Heart left ventricle (tissue), 16 donors: ENCODE measurements at regions not wholly inside any gene's neighbourhood (a gene's known extent, or its start where the extent isn't known, plus 50 kb on each side); places are given as distances from the start of the nearest gene placed in this dataset.
A peak's percentile ranks its signal among the peaks of the same experiment; 100 is the strongest.

Experiments used
- ATAC-seq, 4 donors: fragments of 200-7000 bp; cut with Tn5 transposase; one replicate each; pipeline ENCODE4 v1.9.1; 2020 to 2022; ENCODE audit warnings: moderate library complexity in 4 of 4, mild to moderate bottlenecking in 3 of 4, moderate number of reproducible peaks in 1 of 4
- DNase-seq, 5 donors: peaks; one replicate each; pipeline ENCODE4 v3.0.0-alpha.2; 2020
- H3K27ac ChIP-seq, 12 donors: fragments of 200-600 bp; sonication (generic) in 4 of 12; one replicate each; pipeline versions ENCODE4 v1.5.0 to v1.8.0; 2016 to 2022; ENCODE audit warnings: mild to moderate bottlenecking in 2 of 12
- H3K27me3 ChIP-seq, 9 donors: fragments of 200-600 bp; sonication (generic) in 2 of 9; one replicate each; pipeline versions ENCODE4 v1.5.1 to v1.8.0; 2016 to 2022; ENCODE audit warnings: mild to moderate bottlenecking in 3 of 9
- H3K36me3 ChIP-seq, 9 donors: fragments of 200-600 bp; sonication (generic) in 2 of 9; one replicate each; pipeline versions ENCODE4 v1.5.0 to v1.8.0; 2018 to 2022; ENCODE audit warnings: mild to moderate bottlenecking in 2 of 9
- H3K4me1 ChIP-seq, 12 donors: fragments of 200-600 bp; sonication (generic) in 4 of 12; one replicate each; pipeline versions ENCODE4 v1.5.0 to v1.8.0; 2016 to 2022; ENCODE audit warnings: mild to moderate bottlenecking in 3 of 12
- H3K4me3 ChIP-seq, 12 donors: fragments of 200-600 bp; sonication (generic) in 4 of 12; one replicate each; pipeline versions ENCODE4 v1.5.0 to v1.8.0; 2017 to 2022; ENCODE audit warnings: mild to moderate bottlenecking in 9 of 12, moderate library complexity in 4 of 12
- H3K9me3 ChIP-seq, 12 donors: fragments of 200-600 bp; sonication (generic) in 4 of 12; one replicate each; pipeline versions ENCODE4 v1.5.0 to v1.8.0; 2016 to 2022; ENCODE audit warnings: mild to moderate bottlenecking in 1 of 12
- POLR2A ChIP-seq, 2 donors: fragments of 450-650 bp; IDR thresholded peaks; one replicate each; pipeline ENCODE4 v1.6.1; 2017; ENCODE audit warnings: antibody characterized with exemption in 2 of 2, mild to moderate bottlenecking in 2 of 2, moderate library complexity in 2 of 2
- WGBS, 4 donors: extraction: QIAGEN DNeasy Blood & Tissue Kit in 2 of 4; methylation state at CpG; one replicate each; pipeline versions ENCODE4 v1.1.5 to v1.1.7; 2013 to 2018; 5-methylcytosine and 5-hydroxymethylcytosine counted together
- intact Hi-C, 10 donors: fragments of 100-400 bp; cut with DNase I; formaldehyde crosslinking; loops; one replicate each; pipeline versions ENCODE4 v1.11.1 to v1.14.2; 2022
- TF ChIP-seq, protein P1 (sequence below), 12 donors: fragments of 200-600 bp; sonication (generic) in 4 of 12; IDR thresholded peaks; one replicate each; pipeline versions ENCODE4 v1.5.0 to v1.8.0; 2018 to 2022; ENCODE audit warnings: antibody characterized with exemption in 12 of 12, mild to moderate bottlenecking in 5 of 12
- donor health status: ischemic (EF 13 %, LVEDD 7.1; RV severe dilation, severe dysfunction).
- donor health status: healthy with polysubstance abuse.
- donor health status: DM: no; HTN: yes; CAD: no.
- donor health status: DM: no; HTN: no; CAD: no.
- donor health status: ischemic (EF 25% LVEDD 6.9; RV normal size, moderate dysfunction).
- donor health status: ischemic (EF 25% LVEDD 5.7; RV mildly dilated, moderate dysfunction).
- donor health status: healthy.
- donor health status: DM: yes; HTN: yes; CAD: no.
- donor health status: ischemic (EF 35%, LVEDD 5.7; RV mildly dilated, moderate dysfunction).
- donor health status: nonischemic (EF 11% LVEDD 7.7; RV severe dilation, severe dysfunction).
- donor health status: DM: yes; HTN: yes; CAD: no.
- donor health status: PGD.
- donor health status: ischemic (EF 29% LVEDD 5.4; RV normal size, mild dysfunction).
- donor health status: nonischemic (EF 23%, LVEDD 6.1; RV moderate dilation, normal function).

DNA sequence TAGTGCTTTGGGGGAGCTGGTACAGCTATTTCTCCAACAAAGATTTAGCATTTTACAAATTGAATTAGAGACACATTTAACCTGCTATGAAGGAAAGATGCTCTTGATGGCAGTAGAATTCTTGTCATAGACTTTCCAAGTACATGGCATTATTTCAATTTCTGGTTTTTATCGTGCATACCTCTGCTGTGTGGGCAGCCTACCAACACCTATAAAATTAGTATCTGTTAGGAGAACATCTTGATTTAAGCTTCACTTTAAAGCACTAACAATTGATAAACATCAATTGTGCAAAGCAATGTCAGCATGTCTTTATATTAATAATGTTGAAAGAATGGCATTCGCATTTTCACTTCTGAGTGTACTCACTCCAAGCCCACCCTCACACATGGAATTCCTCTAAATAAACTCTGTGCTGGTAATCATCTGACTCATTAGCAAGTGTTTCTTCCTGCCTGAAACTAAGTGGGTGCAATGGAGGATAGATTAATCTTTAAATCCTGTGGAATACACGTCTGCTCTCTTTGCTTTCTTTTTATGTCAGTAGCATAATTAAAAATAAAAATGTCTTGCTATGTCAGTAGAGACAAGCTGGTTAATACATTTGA, 279.8 kb upstream of the MAGEB18 start:
- Histone ChIP-seq H3K27ac (no peak overlapping the region), H3K9me3 (peaks cover 0 to 4% (median 0%) of the 10 kb centered on the region in 12 donors), H3K4me3 (no peak overlapping the region), H3K36me3 (no peaks in the 10 kb centered on the region), H3K4me1 (no peaks in the 10 kb centered on the region), H3K27me3 (no peaks in the 10 kb centered on the region)
- DNase-seq (no peak), ATAC-seq (no peak)
- WGBS, 4 donors: 17 to 41% (median 29%) methylated on average over 3 of the region's 3 CpGs
- intact Hi-C loops: no loop called here
- TF ChIP-seq, protein P1, sequence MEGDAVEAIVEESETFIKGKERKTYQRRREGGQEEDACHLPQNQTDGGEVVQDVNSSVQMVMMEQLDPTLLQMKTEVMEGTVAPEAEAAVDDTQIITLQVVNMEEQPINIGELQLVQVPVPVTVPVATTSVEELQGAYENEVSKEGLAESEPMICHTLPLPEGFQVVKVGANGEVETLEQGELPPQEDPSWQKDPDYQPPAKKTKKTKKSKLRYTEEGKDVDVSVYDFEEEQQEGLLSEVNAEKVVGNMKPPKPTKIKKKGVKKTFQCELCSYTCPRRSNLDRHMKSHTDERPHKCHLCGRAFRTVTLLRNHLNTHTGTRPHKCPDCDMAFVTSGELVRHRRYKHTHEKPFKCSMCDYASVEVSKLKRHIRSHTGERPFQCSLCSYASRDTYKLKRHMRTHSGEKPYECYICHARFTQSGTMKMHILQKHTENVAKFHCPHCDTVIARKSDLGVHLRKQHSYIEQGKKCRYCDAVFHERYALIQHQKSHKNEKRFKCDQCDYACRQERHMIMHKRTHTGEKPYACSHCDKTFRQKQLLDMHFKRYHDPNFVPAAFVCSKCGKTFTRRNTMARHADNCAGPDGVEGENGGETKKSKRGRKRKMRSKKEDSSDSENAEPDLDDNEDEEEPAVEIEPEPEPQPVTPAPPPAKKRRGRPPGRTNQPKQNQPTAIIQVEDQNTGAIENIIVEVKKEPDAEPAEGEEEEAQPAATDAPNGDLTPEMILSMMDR (IDR thresholded peaks at IDR 0.05): peak in 3 of 12 donors; percentile 14 to 20 (median 18)
- no peak for TF ChIP-seq POLR2A (IDR thresholded peaks at IDR 0.05)

DNA sequence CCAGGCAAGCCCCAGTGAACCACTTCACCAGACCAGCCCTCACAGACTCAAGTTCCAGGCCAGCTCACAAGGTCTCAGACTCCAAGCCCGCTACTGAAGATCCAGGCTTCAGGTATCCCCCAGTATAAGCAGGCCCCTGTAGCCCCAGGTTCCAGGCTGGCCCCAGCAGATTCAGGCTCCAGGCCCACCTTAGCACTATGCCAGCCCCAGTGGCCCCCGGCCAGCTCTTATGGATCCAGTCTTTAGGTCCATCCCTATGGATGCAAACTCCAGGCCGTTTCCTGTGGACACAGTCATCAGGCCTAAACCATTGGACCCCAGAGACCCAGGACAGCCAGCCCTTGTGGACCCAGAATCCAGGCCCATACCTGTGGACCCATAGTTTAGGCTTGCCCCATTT, 277.8 kb upstream of the MAGEB18 start:
- Histone ChIP-seq H3K36me3 (no peaks in the 10 kb centered on the region), H3K4me3 (no peak overlapping the region), H3K27ac (no peak overlapping the region), H3K27me3 (no peaks in the 10 kb centered on the region), H3K9me3 (peaks cover 0 to 4% (median 0%) of the 10 kb centered on the region in 12 donors), H3K4me1 (no peaks in the 10 kb centered on the region)
- intact Hi-C loops: no loop called here
- TF ChIP-seq, protein P1 (IDR thresholded peaks at IDR 0.05): no peak
- TF ChIP-seq POLR2A (IDR thresholded peaks at IDR 0.05): no peak
- DNase-seq (no peak), ATAC-seq (no peak)
- 64 to 90% (median 81%) methylated on average over 3 of the region's 3 CpGs; no CpG with 5 or more reads in 1 of the 4 donors for WGBS, 4 donors

DNA sequence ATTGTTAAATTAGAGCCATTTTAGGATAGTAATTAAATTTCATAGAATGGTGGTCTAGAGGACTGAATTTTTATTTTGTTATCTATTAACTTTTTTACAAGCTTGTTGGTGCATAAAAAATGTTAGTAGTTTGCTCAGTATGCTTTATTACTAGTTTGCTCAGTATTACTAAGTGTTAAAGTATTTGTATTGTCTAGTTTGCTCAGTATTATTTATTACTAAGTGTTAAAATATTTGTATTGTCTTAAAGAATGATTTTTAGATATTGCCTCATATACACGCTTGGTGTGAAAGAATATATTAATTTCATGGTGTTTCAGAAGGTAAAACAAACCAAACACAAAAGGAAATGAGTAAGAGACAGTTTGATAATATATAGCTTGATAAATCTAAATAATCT, 268.4 kb upstream of the MAGEB18 start:
- no peaks in the 10 kb centered on the region for H3K9me3 ChIP-seq
- intact Hi-C loops: no loop called here
- H3K4me1 ChIP-seq: no peaks in the 10 kb centered on the region
- no peak overlapping the region for H3K4me3 ChIP-seq
- no peaks in the 10 kb centered on the region for H3K36me3 ChIP-seq
- 67 to 92% (median 79%) methylated on average over 1 of the region's 1 CpG for WGBS, 4 donors
- H3K27ac ChIP-seq: no peak overlapping the region
- TF ChIP-seq, protein P1 (IDR thresholded peaks at IDR 0.05): no peak
- DNase-seq: no peak
- H3K27me3 ChIP-seq: no peaks in the 10 kb centered on the region
- ATAC-seq: no peak

DNA sequence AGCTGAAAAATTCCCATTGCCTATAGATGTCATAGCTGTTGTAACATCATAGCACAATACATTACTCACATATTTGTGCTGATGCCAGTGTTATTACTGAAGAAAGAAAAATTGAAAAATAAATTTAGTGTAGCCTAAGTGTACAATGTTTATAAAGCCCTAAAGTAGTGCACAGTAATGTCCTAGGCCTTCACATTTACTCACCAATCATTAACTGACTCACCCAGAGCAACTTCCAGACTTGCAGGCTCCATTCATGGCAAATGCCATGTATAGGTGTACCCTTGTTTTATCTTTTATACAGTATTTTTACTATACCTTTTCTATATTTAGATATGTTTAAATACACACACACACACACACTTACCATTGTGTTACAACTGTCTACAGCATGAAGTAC, 265.4 kb upstream of the MAGEB18 start:
- Histone ChIP-seq H3K9me3 (no peaks in the 10 kb centered on the region), H3K36me3 (no peaks in the 10 kb centered on the region), H3K27ac (no peak overlapping the region), H3K4me1 (no peaks in the 10 kb centered on the region), H3K27me3 (no peaks in the 10 kb centered on the region), H3K4me3 (no peak overlapping the region)
- intact Hi-C loops: no loop called here
- no peak for TF ChIP-seq POLR2A (IDR thresholded peaks at IDR 0.05)
- TF ChIP-seq, protein P1 (IDR thresholded peaks at IDR 0.05): no peak
- no peak for DNase-seq
- no peak for ATAC-seq
